ENCODE measurements at regions not wholly inside any gene's neighbourhood (a gene's known extent, or its start where the extent isn't known, plus 50 kb on each side); places are given as distances from the start of the nearest gene placed in this dataset.

GRCh38 chr11:70733327-70734325 is 335.3 kb downstream of the CTTN start:
- DNase-seq (ENCODE audit: low spot score) (no peak), ATAC-seq (no peak)

- DNase-seq (ENCODE audit: low spot score) = no peak
- no peak for ATAC-seq
Measured at GRCh38 chr11:70734379-70734778, 336.1 kb downstream of the CTTN start.

GRCh38 chr11:70734911-70735310 is 336.6 kb downstream of the CTTN start:
- DNase-seq (ENCODE audit: low spot score) (no peak), ATAC-seq (no peak)

- ATAC-seq (no peak), DNase-seq (ENCODE audit: low spot score) (no peak)
Measured at GRCh38 chr11:70735976-70736375, 337.6 kb downstream of the CTTN start.

- no peak for ATAC-seq
- no peak for DNase-seq (ENCODE audit: low spot score)
Measured at GRCh38 chr11:70736461-70736860, 338.1 kb downstream of the CTTN start.

- ATAC-seq = no peak
- no peak for DNase-seq (ENCODE audit: low spot score)
Measured at GRCh38 chr11:70736937-70737640, 338.8 kb downstream of the CTTN start.

- DNase-seq (ENCODE audit: low spot score) (no peak), ATAC-seq (no peak)
Measured at GRCh38 chr11:70737816-70738630, 339.7 kb downstream of the CTTN start.

GRCh38 chr11:70738661-70739060 is 340.3 kb downstream of the CTTN start:
- ATAC-seq (no peak), DNase-seq (ENCODE audit: low spot score) (no peak)

GRCh38 chr11:70739091-70739490 is 340.8 kb downstream of the CTTN start:
- DNase-seq (ENCODE audit: low spot score) = no peak
- no peak for ATAC-seq

GRCh38 chr11:70739811-70740487 is 341.6 kb downstream of the CTTN start:
- DNase-seq (ENCODE audit: low spot score) (no peak), ATAC-seq (no peak)

GRCh38 chr11:70740488-70740851 is 342.1 kb downstream of the CTTN start:
- no peak for ATAC-seq
- no peak for DNase-seq (ENCODE audit: low spot score)

- no peak for ATAC-seq
- no peak for DNase-seq (ENCODE audit: low spot score)
Measured at GRCh38 chr11:70741085-70741484, 342.8 kb downstream of the CTTN start.

GRCh38 chr11:70742553-70743291 is 344.4 kb downstream of the CTTN start:
- ATAC-seq (no peak), DNase-seq (ENCODE audit: low spot score) (no peak)

GRCh38 chr11:70743329-70743728 is 345.0 kb downstream of the CTTN start:
- DNase-seq (ENCODE audit: low spot score) = no peak
- ATAC-seq = no peak

- no peak for ATAC-seq
- no peak for DNase-seq (ENCODE audit: low spot score)
Measured at GRCh38 chr11:70743941-70744351, 345.6 kb downstream of the CTTN start.

- no peak for DNase-seq (ENCODE audit: low spot score)
- ATAC-seq = no peak
Measured at GRCh38 chr11:70744396-70745185, 346.3 kb downstream of the CTTN start.

GRCh38 chr11:70745451-70745850 is 347.1 kb downstream of the CTTN start:
- DNase-seq (ENCODE audit: low spot score) = no peak
- ATAC-seq = no peak

- no peak for DNase-seq (ENCODE audit: low spot score)
- ATAC-seq = no peak
Measured at GRCh38 chr11:70745941-70746340, 347.6 kb downstream of the CTTN start.

- no peak for DNase-seq (ENCODE audit: low spot score)
Measured at GRCh38 chr11:70746351-70746750, 348.0 kb downstream of the CTTN start.

More at GRCh38 chr11:70746351-70746750, 348.0 kb downstream of the CTTN start:
- ATAC-seq = no peak

Measured in left lobe of liver (tissue), 2 donors.